HEK293 (cell line): ENCODE measurements at regions not wholly inside any gene's neighbourhood (a gene's known extent, or its start where the extent isn't known, plus 50 kb on each side); places are given as distances from the start of the nearest gene placed in this dataset.
"Not testable (repeated sequence)": the region's sequence is repeated elsewhere in the genome, so short reads cannot be mapped to it uniquely, and the experiment has no call there.

ENCODE experiments used
- CTCF ChIA-PET: fragments of 350-600 bp; formaldehyde crosslinking; extraction: SDS; loops from one replicate; lab custom pipeline; 2021; ENCODE audit warnings: antibody characterized with exemption; lab: Yijun Ruan, JAX
- POLR2A ChIA-PET: fragments of 300-600 bp; formaldehyde crosslinking; extraction: SDS; loops from one replicate; lab custom pipeline; 2020; ENCODE audit warnings: antibody characterized with exemption, inconsistent platforms; lab: Yijun Ruan, JAX
- H3K27ac ChIP-seq: fragments of 200-500 bp; sonication (Bioruptor generic); 2 replicates; pipeline ENCODE4 v1.5.1; 2014; ENCODE audit warnings: low read depth, low read length, control low read depth, inconsistent platforms; ENCODE audit errors: extremely low read depth
- H3K36me3 ChIP-seq, 2 experiments: fragments of 200-500 bp in 1 of 2; sonication (Bioruptor generic) in 1 of 2; 1 replicate in 1 of 2; 2 replicates in 1 of 2; pipeline ENCODE4 v1.5.1; 2014 to 2017; ENCODE audit warnings: inconsistent platforms in 2 of 2, low read length in 2 of 2; ENCODE audit not compliant: control insufficient read depth in 2 of 2, insufficient read depth in 1 of 2
- H3K4me1 ChIP-seq: fragments of 200-500 bp; sonication (Bioruptor generic); 2 replicates; pipeline ENCODE4 v1.5.1; 2014; ENCODE audit warnings: mild to moderate bottlenecking, low read length, inconsistent platforms; ENCODE audit not compliant: control insufficient read depth, insufficient read depth
- H3K4me3 ChIP-seq: 2 replicates; pipeline ENCODE4 v1.5.1; 2011; ENCODE audit warnings: low read depth, mild to moderate bottlenecking, control low read depth, low read length, moderate library complexity
- H3K9me3 ChIP-seq: fragments of 200-500 bp; sonication (Bioruptor generic); 2 replicates; pipeline ENCODE4 v1.5.1; 2014; ENCODE audit warnings: low read depth, low read length, inconsistent platforms; ENCODE audit not compliant: control insufficient read depth, insufficient read depth
- BCL11B ChIP-seq: fragments of 450-650 bp; formaldehyde crosslinking; IDR thresholded peaks from 2 replicates; pipeline ENCODE4 v1.5.1; 2016; ENCODE audit warnings: low read depth, missing biosample characterization, missing genetic modification characterization
- FEZF1 ChIP-seq: fragments of 450-650 bp; formaldehyde crosslinking; IDR thresholded peaks from 2 replicates; pipeline ENCODE4 v1.5.1; 2016; ENCODE audit warnings: missing biosample characterization, missing genetic modification characterization
- GLIS2 ChIP-seq: fragments of 450-650 bp; formaldehyde crosslinking; IDR thresholded peaks from 2 replicates; pipeline ENCODE4 v1.5.1; 2016; ENCODE audit warnings: missing biosample characterization, missing genetic modification characterization
- HOXC10 ChIP-seq: sonication (generic); formaldehyde crosslinking; IDR thresholded peaks from 2 replicates; pipeline ENCODE4 v1.8.1; 2023; ENCODE audit warnings: mild to moderate bottlenecking, missing genetic modification reagents
- HOXD13 ChIP-seq: sonication (generic); formaldehyde crosslinking; IDR thresholded peaks from 2 replicates; pipeline ENCODE4 v1.8.0; 2022; ENCODE audit warnings: missing genetic modification reagents, borderline replicate concordance
- MEIS1 ChIP-seq: sonication (generic); formaldehyde crosslinking; IDR thresholded peaks from 2 replicates; pipeline ENCODE4 v1.8.1; 2022; ENCODE audit warnings: missing genetic modification reagents, mild to moderate bottlenecking, borderline replicate concordance
- OVOL3 ChIP-seq: fragments of 450-650 bp; formaldehyde crosslinking; IDR thresholded peaks from 2 replicates; pipeline ENCODE4 v1.5.1; 2016; ENCODE audit warnings: missing biosample characterization, missing genetic modification characterization
- ZNF112 ChIP-seq: fragments of 450-650 bp; formaldehyde crosslinking; IDR thresholded peaks from 2 replicates; pipeline ENCODE4 v1.5.0; 2017; ENCODE audit warnings: missing biosample characterization, missing genetic modification characterization
- ZNF138 ChIP-seq: fragments of 450-650 bp; formaldehyde crosslinking; IDR thresholded peaks from 2 replicates; pipeline ENCODE4 v1.5.1; 2016; ENCODE audit warnings: missing biosample characterization, missing genetic modification characterization, borderline replicate concordance
- ZNF211 ChIP-seq: fragments of 450-650 bp; formaldehyde crosslinking; IDR thresholded peaks from 2 replicates; pipeline ENCODE4 v1.5.1; 2016; ENCODE audit warnings: low read depth, missing biosample characterization, missing genetic modification characterization
- ZNF248 ChIP-seq: fragments of 450-650 bp; formaldehyde crosslinking; IDR thresholded peaks from 2 replicates; pipeline ENCODE4 v1.5.1; 2017; ENCODE audit warnings: missing biosample characterization, missing genetic modification characterization
- ZNF266 ChIP-seq: fragments of 450-650 bp; formaldehyde crosslinking; IDR thresholded peaks from 2 replicates; pipeline ENCODE4 v1.5.1; 2016; ENCODE audit warnings: missing biosample characterization, missing genetic modification characterization, low read depth
- ZNF311 ChIP-seq: fragments of 450-650 bp; formaldehyde crosslinking; IDR thresholded peaks from 2 replicates; pipeline ENCODE4 v1.5.1; 2017; ENCODE audit warnings: missing biosample characterization, missing genetic modification characterization, borderline replicate concordance
- ZNF354C ChIP-seq: fragments of 450-650 bp; formaldehyde crosslinking; IDR thresholded peaks from 2 replicates; pipeline ENCODE4 v1.5.1; 2016; ENCODE audit warnings: missing biosample characterization, missing genetic modification characterization, low read depth, borderline replicate concordance
- ZNF391 ChIP-seq: fragments of 450-650 bp; formaldehyde crosslinking; IDR thresholded peaks from 2 replicates; pipeline ENCODE4 v1.5.1; 2016; ENCODE audit warnings: low read depth, missing biosample characterization, missing genetic modification characterization, borderline replicate concordance
- ZNF521 ChIP-seq: fragments of 450-650 bp; formaldehyde crosslinking; IDR thresholded peaks from 2 replicates; pipeline ENCODE4 v1.5.1; 2017; ENCODE audit warnings: missing biosample characterization, mild to moderate bottlenecking, missing genetic modification characterization
- ZNF791 ChIP-seq: fragments of 450-650 bp; formaldehyde crosslinking; IDR thresholded peaks from 2 replicates; pipeline ENCODE4 v1.5.1; 2016; ENCODE audit warnings: missing biosample characterization, missing genetic modification characterization
- TF ChIP-seq, protein P1 (sequence below): fragments of 450-650 bp; formaldehyde crosslinking; IDR thresholded peaks from 2 replicates; pipeline ENCODE4 v1.5.1; 2016; ENCODE audit warnings: missing biosample characterization, missing genetic modification characterization
- TF ChIP-seq, protein P2 (sequence below): fragments of 450-650 bp; formaldehyde crosslinking; conservative IDR thresholded peaks from 2 replicates; pipeline ENCODE4 v1.5.1; 2016; ENCODE audit warnings: low read depth, missing biosample characterization, missing genetic modification characterization
- TF ChIP-seq, protein P3 (sequence below): fragments of 450-650 bp; formaldehyde crosslinking; IDR thresholded peaks from 2 replicates; pipeline ENCODE4 v1.5.1; 2016; ENCODE audit warnings: missing biosample characterization, missing genetic modification characterization
- TF ChIP-seq, protein P4 (sequence below): fragments of 450-650 bp; formaldehyde crosslinking; IDR thresholded peaks from 2 replicates; pipeline ENCODE4 v1.5.0; 2017; ENCODE audit warnings: missing biosample characterization, missing genetic modification characterization, borderline replicate concordance
- TF ChIP-seq, protein P5 (sequence below): fragments of 450-650 bp; formaldehyde crosslinking; IDR thresholded peaks from 2 replicates; pipeline ENCODE4 v1.5.1; 2016; ENCODE audit warnings: missing biosample characterization, missing genetic modification characterization

- TF ChIP-seq GLIS2 (tag by site-specific recombination), result no peak
- TF ChIP-seq ZNF112 (tag by site-specific recombination), result no peak
- no peak for TF ChIP-seq ZNF311 (tag by site-specific recombination)
- TF ChIP-seq, protein P1, sequence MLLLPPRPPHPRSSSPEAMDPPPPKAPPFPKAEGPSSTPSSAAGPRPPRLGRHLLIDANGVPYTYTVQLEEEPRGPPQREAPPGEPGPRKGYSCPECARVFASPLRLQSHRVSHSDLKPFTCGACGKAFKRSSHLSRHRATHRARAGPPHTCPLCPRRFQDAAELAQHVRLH, result no peak
- TF ChIP-seq ZNF248 (tag by site-specific recombination), result no peak
- no peak for TF ChIP-seq ZNF391 (tag by site-specific recombination)
- TF ChIP-seq, protein P2, sequence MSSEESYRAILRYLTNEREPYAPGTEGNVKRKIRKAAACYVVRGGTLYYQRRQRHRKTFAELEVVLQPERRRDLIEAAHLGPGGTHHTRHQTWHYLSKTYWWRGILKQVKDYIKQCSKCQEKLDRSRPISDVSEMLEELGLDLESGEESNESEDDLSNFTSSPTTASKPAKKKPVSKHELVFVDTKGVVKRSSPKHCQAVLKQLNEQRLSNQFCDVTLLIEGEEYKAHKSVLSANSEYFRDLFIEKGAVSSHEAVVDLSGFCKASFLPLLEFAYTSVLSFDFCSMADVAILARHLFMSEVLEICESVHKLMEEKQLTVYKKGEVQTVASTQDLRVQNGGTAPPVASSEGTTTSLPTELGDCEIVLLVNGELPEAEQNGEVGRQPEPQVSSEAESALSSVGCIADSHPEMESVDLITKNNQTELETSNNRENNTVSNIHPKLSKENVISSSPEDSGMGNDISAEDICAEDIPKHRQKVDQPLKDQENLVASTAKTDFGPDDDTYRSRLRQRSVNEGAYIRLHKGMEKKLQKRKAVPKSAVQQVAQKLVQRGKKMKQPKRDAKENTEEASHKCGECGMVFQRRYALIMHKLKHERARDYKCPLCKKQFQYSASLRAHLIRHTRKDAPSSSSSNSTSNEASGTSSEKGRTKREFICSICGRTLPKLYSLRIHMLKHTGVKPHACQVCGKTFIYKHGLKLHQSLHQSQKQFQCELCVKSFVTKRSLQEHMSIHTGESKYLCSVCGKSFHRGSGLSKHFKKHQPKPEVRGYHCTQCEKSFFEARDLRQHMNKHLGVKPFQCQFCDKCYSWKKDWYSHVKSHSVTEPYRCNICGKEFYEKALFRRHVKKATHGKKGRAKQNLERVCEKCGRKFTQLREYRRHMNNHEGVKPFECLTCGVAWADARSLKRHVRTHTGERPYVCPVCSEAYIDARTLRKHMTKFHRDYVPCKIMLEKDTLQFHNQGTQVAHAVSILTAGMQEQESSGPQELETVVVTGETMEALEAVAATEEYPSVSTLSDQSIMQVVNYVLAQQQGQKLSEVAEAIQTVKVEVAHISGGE (tag by site-specific recombination), result no peak
Observed at GRCh38 chr2:131590366-131590765, 62.7 kb downstream of the CCDC74A start (continued).

DNA sequence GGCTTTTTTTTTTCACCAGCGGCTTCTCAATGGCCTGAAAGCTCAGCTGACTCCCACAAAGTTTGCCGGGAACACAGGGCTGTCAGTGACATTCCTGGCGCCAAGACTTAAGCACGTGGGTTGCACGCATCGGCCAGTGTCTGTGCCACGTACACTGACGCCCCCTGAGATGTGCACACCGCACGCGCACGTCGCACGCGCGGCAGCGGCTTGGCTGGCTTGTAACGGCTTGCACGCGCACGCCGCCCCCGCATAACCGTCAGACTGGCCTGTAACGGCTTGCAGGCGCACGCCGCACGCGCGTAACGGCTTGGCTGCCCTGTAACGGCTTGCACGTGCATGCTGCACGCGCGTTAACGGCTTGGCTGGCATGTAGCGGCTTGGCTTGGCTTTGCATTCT, 63.2 kb downstream of the CCDC74A start:
- Histone ChIP-seq H3K36me3 (no peaks in the 10 kb centered on the region), H3K9me3 (no peaks in the 10 kb centered on the region), H3K4me3 (no peak overlapping the region), H3K27ac (no peak overlapping the region), H3K4me1 (no peaks in the 10 kb centered on the region)
- POLR2A ChIA-PET, result no interaction called here
- CTCF ChIA-PET, result no interaction called here
- TF ChIP-seq FEZF1 (tag by site-specific recombination) (no peak), HOXC10 (no peak), OVOL3 (tag by site-specific recombination) (no peak), ZNF266 (tag by site-specific recombination) (no peak), ZNF138 (no peak), ZNF211 (no peak), MEIS1 (CRISPR knock-in tag) (no peak), BCL11B (tag by site-specific recombination) (no peak), ZNF521 (tag by site-specific recombination) (no peak), ZNF791 (tag by site-specific recombination) (no peak), HOXD13 (no peak), ZNF354C (tag by site-specific recombination) (no peak)
- TF ChIP-seq, protein P3, sequence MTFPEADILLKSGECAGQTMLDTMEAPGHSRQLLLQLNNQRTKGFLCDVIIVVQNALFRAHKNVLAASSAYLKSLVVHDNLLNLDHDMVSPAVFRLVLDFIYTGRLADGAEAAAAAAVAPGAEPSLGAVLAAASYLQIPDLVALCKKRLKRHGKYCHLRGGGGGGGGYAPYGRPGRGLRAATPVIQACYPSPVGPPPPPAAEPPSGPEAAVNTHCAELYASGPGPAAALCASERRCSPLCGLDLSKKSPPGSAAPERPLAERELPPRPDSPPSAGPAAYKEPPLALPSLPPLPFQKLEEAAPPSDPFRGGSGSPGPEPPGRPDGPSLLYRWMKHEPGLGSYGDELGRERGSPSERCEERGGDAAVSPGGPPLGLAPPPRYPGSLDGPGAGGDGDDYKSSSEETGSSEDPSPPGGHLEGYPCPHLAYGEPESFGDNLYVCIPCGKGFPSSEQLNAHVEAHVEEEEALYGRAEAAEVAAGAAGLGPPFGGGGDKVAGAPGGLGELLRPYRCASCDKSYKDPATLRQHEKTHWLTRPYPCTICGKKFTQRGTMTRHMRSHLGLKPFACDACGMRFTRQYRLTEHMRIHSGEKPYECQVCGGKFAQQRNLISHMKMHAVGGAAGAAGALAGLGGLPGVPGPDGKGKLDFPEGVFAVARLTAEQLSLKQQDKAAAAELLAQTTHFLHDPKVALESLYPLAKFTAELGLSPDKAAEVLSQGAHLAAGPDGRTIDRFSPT, result no peak
- TF ChIP-seq, protein P4, sequence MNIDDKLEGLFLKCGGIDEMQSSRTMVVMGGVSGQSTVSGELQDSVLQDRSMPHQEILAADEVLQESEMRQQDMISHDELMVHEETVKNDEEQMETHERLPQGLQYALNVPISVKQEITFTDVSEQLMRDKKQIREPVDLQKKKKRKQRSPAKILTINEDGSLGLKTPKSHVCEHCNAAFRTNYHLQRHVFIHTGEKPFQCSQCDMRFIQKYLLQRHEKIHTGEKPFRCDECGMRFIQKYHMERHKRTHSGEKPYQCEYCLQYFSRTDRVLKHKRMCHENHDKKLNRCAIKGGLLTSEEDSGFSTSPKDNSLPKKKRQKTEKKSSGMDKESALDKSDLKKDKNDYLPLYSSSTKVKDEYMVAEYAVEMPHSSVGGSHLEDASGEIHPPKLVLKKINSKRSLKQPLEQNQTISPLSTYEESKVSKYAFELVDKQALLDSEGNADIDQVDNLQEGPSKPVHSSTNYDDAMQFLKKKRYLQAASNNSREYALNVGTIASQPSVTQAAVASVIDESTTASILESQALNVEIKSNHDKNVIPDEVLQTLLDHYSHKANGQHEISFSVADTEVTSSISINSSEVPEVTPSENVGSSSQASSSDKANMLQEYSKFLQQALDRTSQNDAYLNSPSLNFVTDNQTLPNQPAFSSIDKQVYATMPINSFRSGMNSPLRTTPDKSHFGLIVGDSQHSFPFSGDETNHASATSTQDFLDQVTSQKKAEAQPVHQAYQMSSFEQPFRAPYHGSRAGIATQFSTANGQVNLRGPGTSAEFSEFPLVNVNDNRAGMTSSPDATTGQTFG, result no peak
- TF ChIP-seq, protein P5, sequence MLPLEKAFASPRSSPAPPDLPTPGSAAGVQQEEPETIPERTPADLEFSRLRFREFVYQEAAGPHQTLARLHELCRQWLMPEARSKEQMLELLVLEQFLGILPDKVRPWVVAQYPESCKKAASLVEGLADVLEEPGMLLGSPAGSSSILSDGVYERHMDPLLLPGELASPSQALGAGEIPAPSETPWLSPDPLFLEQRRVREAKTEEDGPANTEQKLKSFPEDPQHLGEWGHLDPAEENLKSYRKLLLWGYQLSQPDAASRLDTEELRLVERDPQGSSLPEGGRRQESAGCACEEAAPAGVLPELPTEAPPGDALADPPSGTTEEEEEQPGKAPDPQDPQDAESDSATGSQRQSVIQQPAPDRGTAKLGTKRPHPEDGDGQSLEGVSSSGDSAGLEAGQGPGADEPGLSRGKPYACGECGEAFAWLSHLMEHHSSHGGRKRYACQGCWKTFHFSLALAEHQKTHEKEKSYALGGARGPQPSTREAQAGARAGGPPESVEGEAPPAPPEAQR (tag by site-specific recombination), result no peak

- H3K27ac ChIP-seq, POLR2A ChIA-PET, H3K9me3 ChIP-seq, H3K4me1 ChIP-seq, H3K36me3 ChIP-seq, H3K4me3 ChIP-seq: not testable (repeated sequence)
- CTCF ChIA-PET, result interaction anchor here (0.6 kb wide), 2 partner anchors 9 to 41 kb away, joined by 3 to 5 read pairs; no protein-coding TSS in a partner anchor
Observed at GRCh38 chr2:131596561-131596960, 68.9 kb downstream of the CCDC74A start.

DNA sequence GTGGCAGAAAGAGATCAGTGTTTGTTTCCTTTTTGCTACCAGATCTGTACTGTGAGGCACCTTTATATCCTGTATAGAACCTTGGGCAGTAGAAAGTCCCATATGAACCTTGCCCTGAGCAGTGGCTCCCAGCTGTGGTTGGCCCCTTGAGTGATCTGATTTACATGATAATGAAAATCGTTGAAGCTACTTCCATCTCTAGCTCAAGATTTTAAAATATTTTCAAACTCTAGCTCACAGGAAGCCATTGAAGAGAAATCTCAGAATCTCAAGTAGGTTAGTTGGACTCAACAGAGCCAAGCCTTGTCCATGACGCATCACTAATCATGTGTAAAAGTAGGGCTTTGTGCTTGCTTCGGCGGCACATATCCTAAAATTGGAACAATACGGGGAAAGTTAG, 74.8 kb downstream of the CCDC74A start:
- H3K36me3 ChIP-seq, H3K9me3 ChIP-seq, CTCF ChIA-PET, H3K4me3 ChIP-seq, H3K27ac ChIP-seq, POLR2A ChIA-PET, H3K4me1 ChIP-seq: not testable (repeated sequence)
